Hypothalamus (tissue), 51 donors: ENCODE measurements at regions not wholly inside any gene's neighbourhood (a gene's known extent, or its start where the extent isn't known, plus 50 kb on each side); places are given as distances from the start of the nearest gene placed in this dataset.

Source experiments
- DNase-seq, 51 donors: peaks; one replicate each; lab custom pipeline; 2025; lab: John Stamatoyannopoulos, UW

GRCh38 chr7:140242057-140243031 lies 65.6 kb upstream of the KDM7A start:
- peak in 5 of 51 donors; percentile 2 to 39 (median 12) for DNase-seq

- DNase-seq: no peak
Observed at GRCh38 chr7:140239653-140239935, 62.8 kb upstream of the KDM7A start.

DNA sequence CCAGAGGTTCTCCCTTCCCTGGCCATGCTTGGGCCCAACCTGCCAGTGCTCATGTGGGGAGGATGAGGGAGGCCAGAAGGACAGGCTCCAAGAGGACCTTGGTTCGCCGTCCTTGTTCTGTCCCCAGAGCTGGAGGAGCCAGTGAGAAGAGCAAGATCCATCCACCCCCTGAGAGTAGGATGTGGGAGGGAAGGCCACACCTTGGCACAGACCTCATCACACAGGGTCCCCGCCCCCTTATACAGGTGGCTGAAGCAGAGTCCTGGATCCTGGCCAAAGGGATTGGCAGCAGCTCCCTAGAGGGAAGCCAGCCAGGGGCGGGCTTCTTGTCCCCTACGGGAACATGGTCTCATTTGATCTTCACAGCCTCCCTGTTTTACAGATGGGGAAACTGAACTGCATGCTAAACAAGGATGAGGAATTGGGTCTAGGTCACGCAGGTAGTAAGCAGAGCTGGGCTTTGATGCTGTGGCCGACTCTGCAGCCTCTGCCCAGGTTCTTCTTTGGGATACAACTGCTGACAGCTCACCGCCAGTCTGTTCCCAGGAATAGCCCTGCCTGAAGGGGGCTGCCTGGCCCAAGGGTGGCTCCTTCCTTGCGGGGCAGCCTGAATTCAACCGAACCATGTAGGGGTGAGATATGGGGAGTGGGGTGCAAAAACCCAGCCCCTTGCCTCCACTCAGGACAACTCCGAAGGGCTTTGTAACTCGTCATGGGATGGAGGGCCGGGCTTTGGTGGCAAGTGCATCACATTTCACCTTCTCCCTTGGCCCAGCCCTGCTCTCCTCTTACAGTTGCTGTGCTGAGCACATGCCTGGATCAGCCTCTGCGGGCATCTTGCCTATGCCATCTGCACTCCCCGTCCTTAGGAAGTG lies 62.2 kb upstream of the KDM7A start:
- no peak for DNase-seq

GRCh38 chr7:140237390-140237789 lies 60.6 kb upstream of the KDM7A start:
- no peak for DNase-seq

- no peak for DNase-seq
Observed at GRCh38 chr7:140236626-140237025, 59.8 kb upstream of the KDM7A start.

- DNase-seq: no peak
Observed at GRCh38 chr7:140235114-140235513, 58.3 kb upstream of the KDM7A start.

- DNase-seq: no peak
Observed at GRCh38 chr7:140232957-140233917, 56.5 kb upstream of the KDM7A start.

GRCh38 chr7:140231771-140232491 lies 55.1 kb upstream of the KDM7A start:
- no peak for DNase-seq

- DNase-seq: peak in 18 of 51 donors; percentile 4 to 46 (median 18)
Observed at GRCh38 chr7:140230861-140231770, 54.3 kb upstream of the KDM7A start.

GRCh38 chr7:140230516-140230860 lies 53.7 kb upstream of the KDM7A start:
- DNase-seq: peak in 1 of 51 donors; percentile 6

DNA sequence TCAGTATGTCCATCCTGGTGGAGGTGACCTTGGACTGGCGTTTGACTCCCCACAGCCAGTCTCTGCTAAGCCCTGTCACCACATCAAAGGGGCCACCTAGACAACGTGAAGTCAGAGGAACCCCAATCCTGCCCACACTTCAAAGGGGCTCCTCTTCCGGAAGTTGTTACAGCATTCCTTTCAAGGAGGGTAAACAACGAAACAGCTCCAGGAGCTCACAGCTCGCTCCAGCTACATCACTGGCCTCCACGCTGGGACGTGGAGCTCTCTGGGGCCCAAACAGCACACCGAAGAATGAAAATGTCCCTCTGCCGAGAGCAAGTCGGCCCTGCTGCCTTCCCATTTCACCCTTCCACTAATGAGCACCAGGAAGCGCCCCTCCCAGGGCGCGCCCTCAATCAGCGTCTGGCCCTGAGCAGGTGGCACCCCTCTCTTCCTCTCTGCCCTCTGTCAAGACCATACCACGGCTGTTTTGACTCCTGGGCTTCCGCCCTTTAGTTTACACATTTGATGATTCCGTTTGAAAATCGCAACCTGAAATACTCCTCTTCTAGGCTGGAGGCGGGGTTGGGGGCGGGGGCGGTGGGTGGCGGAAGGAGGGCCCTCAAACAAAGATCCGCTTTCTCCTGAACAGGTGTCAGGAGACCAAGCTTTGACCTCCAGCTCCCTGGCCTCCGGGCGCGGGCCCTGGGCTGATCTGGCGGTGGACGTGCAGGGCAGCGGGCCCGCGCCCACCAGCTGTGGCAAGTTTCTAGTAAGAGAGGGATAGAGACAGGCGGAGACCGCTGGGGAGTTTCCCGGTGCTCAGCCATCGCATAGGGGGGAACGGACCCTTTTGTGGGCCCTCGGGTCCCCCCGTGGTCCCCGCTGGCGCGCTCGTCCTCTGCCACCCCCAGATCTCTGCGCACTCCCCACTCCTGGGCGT lies 53.1 kb upstream of the KDM7A start:
- no peak for DNase-seq

DNA sequence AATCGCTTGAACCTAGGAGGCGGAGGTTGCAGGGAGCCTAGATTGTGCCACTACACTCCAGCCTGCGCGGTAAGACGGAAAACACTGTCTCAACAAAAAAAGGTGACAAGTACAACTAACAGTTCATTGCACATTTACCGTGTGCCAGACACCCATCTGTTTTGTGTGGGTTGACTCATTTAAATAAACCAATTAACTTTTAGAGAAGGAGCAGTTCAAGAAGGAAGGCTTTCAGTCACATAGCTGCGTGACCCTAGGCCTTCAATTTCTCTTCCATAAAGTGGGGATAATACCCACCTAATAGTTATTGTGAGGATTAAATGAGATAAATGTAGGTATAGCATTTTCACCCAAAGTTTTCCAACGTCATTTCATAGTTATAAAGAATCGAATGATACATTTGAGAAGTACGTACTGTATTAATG lies 52.3 kb upstream of the KDM7A start:
- no peak for DNase-seq
